HepG2 (cell line): ENCODE measurements at regions not wholly inside any gene's neighbourhood (a gene's known extent, or its start where the extent isn't known, plus 50 kb on each side); places are given as distances from the start of the nearest gene placed in this dataset.

Source experiments
- CEBPG ChIP-seq: IDR thresholded peaks from 2 replicates; pipeline ENCODE4 v1.6.1; 2016
- EP300 ChIP-seq, 3 experiments: sonication (generic) in 1 of 3; formaldehyde crosslinking in 1 of 3; IDR thresholded peaks; 2 replicates each; pipeline versions ENCODE4 v1.5.1 to v1.6.1; 2011 to 2020; ENCODE audit warnings: low read depth in 2 of 3, low read length in 2 of 3, borderline replicate concordance in 1 of 3, improper control_type of control experiment in 1 of 3, mild to moderate bottlenecking in 1 of 3, missing genetic modification reagents in 1 of 3, moderate library complexity in 1 of 3
- FOXC1 ChIP-seq: sonication (generic); formaldehyde crosslinking; IDR thresholded peaks from 2 replicates; pipeline ENCODE4 v1.8.0; 2022; ENCODE audit warnings: mild to moderate bottlenecking, missing genetic modification reagents, borderline replicate concordance
- FOXP1 ChIP-seq, 2 experiments: fragments of 450-650 bp in 1 of 2; IDR thresholded peaks; 2 replicates each; pipeline ENCODE4 v1.6.1; 2017 to 2018; ENCODE audit warnings: antibody characterized with exemption in 1 of 2
- JUND ChIP-seq: sonication (generic); formaldehyde crosslinking; IDR thresholded peaks from 2 replicates; pipeline ENCODE4 v1.8.0; 2022; ENCODE audit warnings: mild to moderate bottlenecking, missing genetic modification reagents
- MAFK ChIP-seq, 2 experiments: IDR thresholded peaks in 1 of 2; conservative IDR thresholded peaks in 1 of 2; 2 replicates each; pipeline ENCODE4 v1.6.1; 2011; ENCODE audit warnings: improper control_type of control experiment in 2 of 2, low read length in 2 of 2
- NONO ChIP-seq, 2 experiments: fragments of 450-650 bp in 1 of 2; sonication (generic) in 1 of 2; formaldehyde crosslinking in 1 of 2; IDR thresholded peaks in 1 of 2; conservative IDR thresholded peaks in 1 of 2; 2 replicates each; pipeline versions ENCODE4 v1.6.1 to v1.8.0; 2017 to 2022; ENCODE audit warnings: mild to moderate bottlenecking in 1 of 2, missing genetic modification reagents in 1 of 2, moderate library complexity in 1 of 2
- NR3C1 ChIP-seq: sonication (generic); formaldehyde crosslinking; IDR thresholded peaks from 2 replicates; pipeline ENCODE4 v1.4.0; 2020; ENCODE audit warnings: missing genetic modification reagents
- WIZ ChIP-seq: sonication (generic); formaldehyde crosslinking; IDR thresholded peaks from 2 replicates; pipeline ENCODE4 v1.5.1; 2020; ENCODE audit warnings: mild to moderate bottlenecking, missing genetic modification reagents
- ZNF530 ChIP-seq: sonication (generic); formaldehyde crosslinking; IDR thresholded peaks from 2 replicates; pipeline ENCODE4 v1.5.0; 2020; ENCODE audit warnings: low read depth, mild to moderate bottlenecking, missing genetic modification reagents
- ZSCAN25 ChIP-seq: sonication (generic); formaldehyde crosslinking; IDR thresholded peaks from 2 replicates; pipeline ENCODE4 v1.8.0; 2022; ENCODE audit warnings: mild to moderate bottlenecking, missing genetic modification reagents
- TF ChIP-seq, protein P1 (sequence below), 2 experiments: fragments of 450-650 bp in 1 of 2; sonication (generic) in 1 of 2; formaldehyde crosslinking in 1 of 2; IDR thresholded peaks; 2 replicates each; pipeline versions ENCODE4 v1.6.1 to v1.8.0; 2016 to 2022; ENCODE audit warnings: antibody characterized with exemption in 1 of 2, mild to moderate bottlenecking in 1 of 2, missing genetic modification reagents in 1 of 2
- TF ChIP-seq, protein P2 (sequence below): sonication (generic); formaldehyde crosslinking; IDR thresholded peaks from 2 replicates; pipeline ENCODE4 v1.4.0; 2020; ENCODE audit warnings: low read depth, mild to moderate bottlenecking, missing genetic modification reagents

DNA sequence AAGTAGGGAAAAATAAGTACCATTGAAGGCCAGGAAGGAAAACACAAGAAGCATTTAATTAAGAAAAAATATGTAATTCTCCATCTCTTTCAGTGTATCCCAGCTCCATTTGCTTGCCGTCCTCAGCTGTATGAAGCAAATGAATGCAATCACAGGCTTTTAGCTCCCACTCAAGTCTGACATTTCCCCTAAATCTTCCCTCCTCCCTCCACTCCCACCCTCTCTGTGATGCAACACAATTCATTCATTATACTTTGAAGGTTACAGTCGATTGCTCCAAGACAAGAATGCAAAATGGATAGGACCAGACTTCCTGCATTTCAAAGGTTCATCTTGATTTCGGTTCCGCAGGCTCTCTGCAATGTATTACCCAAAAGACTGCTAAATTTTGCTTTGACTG, 172.7 kb upstream of the SERPINE2 start:
- TF ChIP-seq MAFK (conservative IDR thresholded peaks at IDR 0.05 in 1 of 2, IDR thresholded peaks at IDR 0.05 in 1 of 2; ENCODE audit: low read length in 2 of 2) (no peak), JUND (CRISPR knock-in tag) (no peak), CEBPG (no peak), ZSCAN25 (CRISPR knock-in tag) (no peak), NR3C1 (no peak), ZNF530 (CRISPR knock-in tag) (no peak), FOXP1 (IDR thresholded peaks at IDR 0.05) (no peak), FOXP1 (CRISPR knock-in tag; IDR thresholded peaks at IDR 0.05) (no peak), NONO (IDR thresholded peaks at IDR 0.05) (no peak), NONO (CRISPR knock-in tag; conservative IDR thresholded peaks at IDR 0.05) (no peak), FOXC1 (CRISPR knock-in tag) (no peak), WIZ (CRISPR knock-in tag) (no peak), EP300 (IDR thresholded peaks at IDR 0.05; ENCODE audit: low read depth in 2 of 2, low read length in 2 of 2) (no peak), EP300 (CRISPR knock-in tag; IDR thresholded peaks at IDR 0.05; ENCODE audit: borderline replicate concordance) (no peak)
- TF ChIP-seq, protein P1, sequence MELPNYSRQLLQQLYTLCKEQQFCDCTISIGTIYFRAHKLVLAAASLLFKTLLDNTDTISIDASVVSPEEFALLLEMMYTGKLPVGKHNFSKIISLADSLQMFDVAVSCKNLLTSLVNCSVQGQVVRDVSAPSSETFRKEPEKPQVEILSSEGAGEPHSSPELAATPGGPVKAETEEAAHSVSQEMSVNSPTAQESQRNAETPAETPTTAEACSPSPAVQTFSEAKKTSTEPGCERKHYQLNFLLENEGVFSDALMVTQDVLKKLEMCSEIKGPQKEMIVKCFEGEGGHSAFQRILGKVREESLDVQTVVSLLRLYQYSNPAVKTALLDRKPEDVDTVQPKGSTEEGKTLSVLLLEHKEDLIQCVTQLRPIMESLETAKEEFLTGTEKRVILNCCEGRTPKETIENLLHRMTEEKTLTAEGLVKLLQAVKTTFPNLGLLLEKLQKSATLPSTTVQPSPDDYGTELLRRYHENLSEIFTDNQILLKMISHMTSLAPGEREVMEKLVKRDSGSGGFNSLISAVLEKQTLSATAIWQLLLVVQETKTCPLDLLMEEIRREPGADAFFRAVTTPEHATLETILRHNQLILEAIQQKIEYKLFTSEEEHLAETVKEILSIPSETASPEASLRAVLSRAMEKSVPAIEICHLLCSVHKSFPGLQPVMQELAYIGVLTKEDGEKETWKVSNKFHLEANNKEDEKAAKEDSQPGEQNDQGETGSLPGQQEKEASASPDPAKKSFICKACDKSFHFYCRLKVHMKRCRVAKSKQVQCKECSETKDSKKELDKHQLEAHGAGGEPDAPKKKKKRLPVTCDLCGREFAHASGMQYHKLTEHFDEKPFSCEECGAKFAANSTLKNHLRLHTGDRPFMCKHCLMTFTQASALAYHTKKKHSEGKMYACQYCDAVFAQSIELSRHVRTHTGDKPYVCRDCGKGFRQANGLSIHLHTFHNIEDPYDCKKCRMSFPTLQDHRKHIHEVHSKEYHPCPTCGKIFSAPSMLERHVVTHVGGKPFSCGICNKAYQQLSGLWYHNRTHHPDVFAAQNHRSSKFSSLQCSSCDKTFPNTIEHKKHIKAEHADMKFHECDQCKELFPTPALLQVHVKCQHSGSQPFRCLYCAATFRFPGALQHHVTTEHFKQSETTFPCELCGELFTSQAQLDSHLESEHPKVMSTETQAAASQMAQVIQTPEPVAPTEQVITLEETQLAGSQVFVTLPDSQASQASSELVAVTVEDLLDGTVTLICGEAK (IDR thresholded peaks at IDR 0.05), result no peak
- TF ChIP-seq, protein P1 (CRISPR knock-in tag; IDR thresholded peaks at IDR 0.05), result no peak
- TF ChIP-seq, protein P2, sequence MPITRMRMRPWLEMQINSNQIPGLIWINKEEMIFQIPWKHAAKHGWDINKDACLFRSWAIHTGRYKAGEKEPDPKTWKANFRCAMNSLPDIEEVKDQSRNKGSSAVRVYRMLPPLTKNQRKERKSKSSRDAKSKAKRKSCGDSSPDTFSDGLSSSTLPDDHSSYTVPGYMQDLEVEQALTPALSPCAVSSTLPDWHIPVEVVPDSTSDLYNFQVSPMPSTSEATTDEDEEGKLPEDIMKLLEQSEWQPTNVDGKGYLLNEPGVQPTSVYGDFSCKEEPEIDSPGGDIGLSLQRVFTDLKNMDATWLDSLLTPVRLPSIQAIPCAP (CRISPR knock-in tag), result no peak
